LNCAP (cell line): ENCODE measurements at regions not wholly inside any gene's neighbourhood (a gene's known extent, or its start where the extent isn't known, plus 50 kb on each side); places are given as distances from the start of the nearest gene placed in this dataset.

Experiments used
- CTCF ChIP-seq: fragments of 450-650 bp; IDR thresholded peaks from 2 replicates; pipeline ENCODE4 v1.5.1; 2017; ENCODE audit warnings: mild to moderate bottlenecking

GRCh38 chr11:114846416-114846791 is 168.1 kb downstream of the NXPE2 start:
- TF ChIP-seq CTCF = no peak

DNA sequence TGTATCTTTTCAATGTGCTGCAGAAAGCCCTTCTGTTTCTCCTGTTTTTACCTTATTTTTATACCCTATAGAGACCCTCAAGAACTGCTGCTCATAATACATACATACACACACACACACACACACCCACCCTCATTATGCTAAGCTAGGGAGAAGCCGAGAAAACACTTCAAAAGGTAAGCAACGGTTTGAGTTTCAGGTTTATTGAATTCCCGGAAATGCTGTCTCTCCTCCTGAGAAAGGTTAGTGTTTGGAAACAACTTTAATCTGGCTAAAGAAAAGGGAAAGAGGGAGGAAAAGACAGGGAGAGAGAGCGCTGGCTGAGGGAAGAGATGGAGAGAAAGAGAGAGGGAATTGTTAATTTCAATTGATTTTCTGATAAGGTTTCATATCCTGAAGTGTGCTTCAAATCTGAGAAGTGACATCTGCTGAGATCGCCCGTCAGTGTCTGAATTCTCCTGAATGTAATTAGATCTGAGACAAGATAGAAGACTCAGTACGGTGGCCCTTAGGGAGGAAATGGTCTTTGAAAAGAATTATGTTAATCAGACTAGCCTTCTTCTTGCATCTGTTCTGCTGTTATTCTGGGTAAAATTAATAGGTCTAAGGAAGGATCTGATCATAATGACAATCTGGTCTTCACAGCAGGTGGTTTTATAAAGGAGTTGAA is 169.1 kb downstream of the NXPE2 start:
- TF ChIP-seq CTCF = no peak

GRCh38 chr11:114848027-114848426 is 169.7 kb downstream of the NXPE2 start:
- no peak for TF ChIP-seq CTCF

DNA sequence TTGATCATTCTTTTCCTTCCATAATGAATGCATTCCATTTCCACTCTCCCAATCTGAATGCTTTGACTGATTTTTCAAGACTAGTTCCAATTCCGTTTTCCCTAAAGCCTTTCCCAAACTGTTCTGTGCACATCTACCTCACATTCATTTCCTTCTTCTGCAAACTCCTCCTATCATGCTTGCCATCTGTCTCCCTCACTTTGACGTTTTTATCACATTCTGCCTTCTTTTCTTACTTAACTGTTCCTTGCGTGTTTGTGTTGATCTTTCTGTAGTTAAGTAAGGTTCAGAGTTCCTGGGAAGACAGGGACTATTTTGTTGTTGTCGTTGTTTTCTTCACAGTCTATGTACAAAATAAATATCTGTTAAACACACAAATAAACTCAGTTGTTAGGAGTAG is 179.0 kb downstream of the NXPE2 start:
- no peak for TF ChIP-seq CTCF

DNA sequence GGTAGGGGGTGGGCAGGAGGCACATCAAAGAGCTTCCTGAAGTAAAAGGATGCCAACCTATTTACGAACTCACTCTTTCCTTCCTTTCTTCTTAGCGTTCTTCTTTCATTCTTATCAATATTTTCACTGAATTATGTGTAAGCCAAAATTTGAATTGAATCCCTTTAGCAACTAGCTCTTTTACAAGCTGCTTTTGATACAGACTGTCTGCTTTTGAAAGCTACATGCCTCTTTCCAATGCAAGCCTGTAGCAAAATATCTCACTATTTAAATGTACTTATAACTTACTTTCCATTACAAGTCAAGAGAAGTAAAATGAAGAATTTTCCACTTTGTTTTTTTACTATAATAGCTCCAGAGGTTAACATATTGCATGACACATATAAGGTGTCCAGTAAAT is 186.6 kb downstream of the NXPE2 start:
- no peak for TF ChIP-seq CTCF

DNA sequence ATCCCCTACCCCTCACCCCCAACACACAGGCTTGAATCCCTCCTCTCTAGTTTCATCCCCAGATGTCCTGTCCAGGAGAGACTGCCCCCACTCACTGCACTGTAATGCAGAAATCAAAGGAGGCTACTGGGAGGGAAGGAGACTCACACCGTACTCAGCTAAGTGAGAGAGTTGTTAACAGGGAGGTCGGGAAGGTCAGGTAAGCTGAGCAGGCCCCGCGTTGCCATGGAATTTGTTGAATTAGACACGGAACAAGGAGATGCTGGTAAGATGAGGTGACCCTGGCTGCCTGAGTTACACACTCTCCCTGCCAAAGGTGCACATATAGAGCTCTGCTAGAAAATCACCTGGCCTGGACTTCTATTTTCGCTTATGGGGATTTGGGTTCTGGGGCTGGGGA is 197.9 kb downstream of the NXPE2 start:
- no peak for TF ChIP-seq CTCF

DNA sequence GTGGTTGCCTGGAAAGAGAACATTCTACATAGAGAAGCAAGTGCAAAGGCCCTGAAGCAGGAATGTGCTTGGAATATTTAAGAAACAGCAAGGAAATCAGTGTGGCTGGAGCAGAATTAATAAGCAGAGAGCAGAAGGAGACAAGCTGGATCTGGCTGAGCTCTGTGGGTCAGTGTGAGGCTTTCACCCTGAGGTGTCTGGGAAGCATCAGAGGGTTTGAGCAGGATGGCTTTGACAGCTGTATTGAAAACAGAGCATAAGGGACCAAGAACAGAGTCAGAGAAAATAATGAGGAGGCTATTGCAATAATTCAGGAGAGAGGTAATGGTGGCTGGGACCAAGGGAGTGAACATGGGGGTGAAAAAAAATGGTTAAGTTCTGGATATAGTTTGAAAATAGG is 199.6 kb downstream of the NXPE2 start:
- TF ChIP-seq CTCF = no peak

- no peak for TF ChIP-seq CTCF
Observed at GRCh38 chr11:114880442-114880841, 202.1 kb downstream of the NXPE2 start.
